ENCODE measurements at regions not wholly inside any gene's neighbourhood (a gene's known extent, or its start where the extent isn't known, plus 50 kb on each side); places are given as distances from the start of the nearest gene placed in this dataset.

GRCh38 chr10:62960416-62960815, 144.2 kb upstream of the EGR2 start:
- Histone ChIP-seq H2BK15ac (ENCODE audit: low read depth, low read length) (no peak overlapping the region), H3K4me3 (ENCODE audit: insufficient read depth, low read depth, low read length) (no peak overlapping the region), H3K4me2 (ENCODE audit: low read depth, low read length) (no peak overlapping the region), H3K27me3 (ENCODE audit: control insufficient read depth, insufficient read depth, low read length) (no peaks in the 10 kb centered on the region; the same call in 1 of the 2 replicates), H4K8ac (ENCODE audit: low read depth in 2 of 2, low read length in 2 of 2) (no peak overlapping the region), H3K14ac (replicated peaks; ENCODE audit: low read depth, low read length) (no peak overlapping the region), H4K91ac (ENCODE audit: insufficient read depth, low read depth, low read length) (no peak overlapping the region), H3K27ac (ENCODE audit: insufficient read depth, low read length) (no peak overlapping the region), H3K9me1 (ENCODE audit: insufficient read depth, low read length) (no peaks in the 10 kb centered on the region), H3K56ac (ENCODE audit: extremely low read depth, insufficient read depth, low read length) (no peak overlapping the region), H2BK5ac (ENCODE audit: low read depth, low read length, poor library complexity, severe bottlenecking) (no peak overlapping the region), H4K20me1 (ENCODE audit: insufficient read depth, low read length) (no peaks in the 10 kb centered on the region), H3K23ac (ENCODE audit: low read depth, low read length) (no peak overlapping the region), H3K79me1 (ENCODE audit: low read depth in 1 of 2, low read length in 2 of 2) (no peaks in the 10 kb centered on the region), H3K18ac (ENCODE audit: low read depth, low read length) (no peak overlapping the region), H2AFZ (replicated peaks; ENCODE audit: low read length, poor library complexity) (no peak overlapping the region), H4K5ac (ENCODE audit: low read depth, low read length) (no peak overlapping the region), H3K4ac (ENCODE audit: low read depth, low read length) (no peak overlapping the region), H2BK20ac (ENCODE audit: low read depth, low read length) (no peak overlapping the region), H2AK5ac (ENCODE audit: low read depth, low read length) (no peak overlapping the region), H2BK120ac (ENCODE audit: low read depth, low read length) (no peak overlapping the region), H2AK9ac (replicated peaks; ENCODE audit: low read depth, low read length, poor library complexity) (no peak overlapping the region), H3K36me3 (ENCODE audit: control insufficient read depth, insufficient read depth, low read length) (no peaks in the 10 kb centered on the region), H3K9ac (ENCODE audit: low read depth, low read length) (no peak overlapping the region), H3K9me3 (ENCODE audit: control insufficient read depth, insufficient read depth, low read length) (no peaks in the 10 kb centered on the region), H3K4me1 (ENCODE audit: control insufficient read depth, insufficient read depth, low read length) (no peaks in the 10 kb centered on the region)
- in situ Hi-C loops (cut with MboI; ENCODE audit: low sequenced_read_pairs): no loop called here
- no TSS peak for BruUV-seq (replicated peaks)
- POLR2A ChIA-PET (ENCODE audit: unreplicated experiment): no interaction called here
- dilution Hi-C loops (cut with HindIII; ENCODE audit: low sequenced_read_pairs, unreplicated experiment): no loop called here
- WGBS, 2 experiments (ENCODE audit: extremely low coverage in 2 of 2, insufficient read length in 1 of 2): 67% methylated on average over 1 of the region's 9 CpGs; no CpG with 5 or more reads in 1 of the 2 experiments
- TF ChIP-seq CHD1 (IDR thresholded peaks at IDR 0.05; ENCODE audit: low read depth, low read length): no peak
- TF ChIP-seq FOS (IDR thresholded peaks at IDR 0.05; ENCODE audit: low read depth, low read length): no peak
- TF ChIP-seq RCOR1 (IDR thresholded peaks at IDR 0.05; ENCODE audit: insufficient replicate concordance, low read length): no peak
- intact Hi-C loops (cut with micrococcal nuclease): no loop called here
- DNase-seq: peak; percentile 24
- no peak for ATAC-seq (ENCODE audit: low read depth)
- CTCF ChIA-PET: no interaction called here

Data from IMR-90 (cell line).